ENCODE measurements at regions not wholly inside any gene's neighbourhood (a gene's known extent, or its start where the extent isn't known, plus 50 kb on each side); places are given as distances from the start of the nearest gene placed in this dataset.

DNA sequence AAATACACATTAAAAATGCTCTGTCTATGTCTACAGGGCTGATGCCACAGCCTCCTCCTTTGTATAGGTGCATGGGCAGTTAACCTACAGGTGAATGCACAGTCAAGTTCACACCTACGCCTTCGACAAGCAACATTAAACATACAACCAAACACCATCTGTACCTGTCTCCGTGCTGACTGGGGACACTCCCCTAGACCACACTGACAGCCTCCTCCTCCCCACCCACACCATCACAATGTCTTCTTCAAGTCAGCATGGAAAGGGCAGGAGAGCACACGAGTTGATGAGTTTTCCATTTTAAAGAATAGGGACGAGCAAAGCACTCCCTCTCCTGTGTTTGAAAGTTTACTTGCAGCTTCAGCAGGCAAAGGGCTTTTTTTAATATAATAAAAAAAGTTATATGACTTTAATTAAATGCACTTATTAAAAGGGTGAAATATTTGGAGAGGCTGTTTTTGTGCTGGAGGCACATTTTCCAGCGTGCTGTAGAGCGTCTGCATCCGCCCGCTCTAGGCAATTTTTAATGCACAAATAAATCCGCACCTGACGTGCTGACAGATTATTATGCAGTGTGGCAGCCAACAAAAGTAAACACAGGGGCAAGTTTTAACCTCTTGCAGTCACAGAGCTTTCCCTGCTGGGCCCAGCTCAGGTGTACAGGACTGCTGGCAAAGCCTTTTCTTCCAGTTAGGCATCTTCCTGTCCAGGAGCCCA is 367.9 kb downstream of the SOX9 start:
- in situ Hi-C loops (cut with HindIII; ENCODE audit: low pct_ligation_motif_present, low sequenced_read_pairs) = no loop called here
- DNase-seq = no peak
- TF ChIP-seq, protein P1, sequence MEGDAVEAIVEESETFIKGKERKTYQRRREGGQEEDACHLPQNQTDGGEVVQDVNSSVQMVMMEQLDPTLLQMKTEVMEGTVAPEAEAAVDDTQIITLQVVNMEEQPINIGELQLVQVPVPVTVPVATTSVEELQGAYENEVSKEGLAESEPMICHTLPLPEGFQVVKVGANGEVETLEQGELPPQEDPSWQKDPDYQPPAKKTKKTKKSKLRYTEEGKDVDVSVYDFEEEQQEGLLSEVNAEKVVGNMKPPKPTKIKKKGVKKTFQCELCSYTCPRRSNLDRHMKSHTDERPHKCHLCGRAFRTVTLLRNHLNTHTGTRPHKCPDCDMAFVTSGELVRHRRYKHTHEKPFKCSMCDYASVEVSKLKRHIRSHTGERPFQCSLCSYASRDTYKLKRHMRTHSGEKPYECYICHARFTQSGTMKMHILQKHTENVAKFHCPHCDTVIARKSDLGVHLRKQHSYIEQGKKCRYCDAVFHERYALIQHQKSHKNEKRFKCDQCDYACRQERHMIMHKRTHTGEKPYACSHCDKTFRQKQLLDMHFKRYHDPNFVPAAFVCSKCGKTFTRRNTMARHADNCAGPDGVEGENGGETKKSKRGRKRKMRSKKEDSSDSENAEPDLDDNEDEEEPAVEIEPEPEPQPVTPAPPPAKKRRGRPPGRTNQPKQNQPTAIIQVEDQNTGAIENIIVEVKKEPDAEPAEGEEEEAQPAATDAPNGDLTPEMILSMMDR (IDR thresholded peaks at IDR 0.05; ENCODE audit: low read depth, low read length, missing control alignments) = no peak
- Histone ChIP-seq H3K36me3 (replicated peaks) (no peaks in the 10 kb centered on the region), H3K27me3 (replicated peaks) (no peaks in the 10 kb centered on the region), H3K4me3 (ENCODE audit: low read depth, low read length) (no peak overlapping the region), H3K27ac (no peak overlapping the region)

GRCh38 chr17:72489272-72489641 is 368.4 kb downstream of the SOX9 start:
- no peak for DNase-seq
- Histone ChIP-seq H3K4me3 (ENCODE audit: low read depth, low read length) (no peak overlapping the region), H3K27ac (no peak overlapping the region), H3K27me3 (replicated peaks) (no peaks in the 10 kb centered on the region), H3K36me3 (replicated peaks) (no peaks in the 10 kb centered on the region)
- in situ Hi-C loops (cut with HindIII; ENCODE audit: low pct_ligation_motif_present, low sequenced_read_pairs) = no loop called here
- TF ChIP-seq, protein P1 (IDR thresholded peaks at IDR 0.05; ENCODE audit: low read depth, low read length, missing control alignments) = no peak

- TF ChIP-seq, protein P1 (IDR thresholded peaks at IDR 0.05; ENCODE audit: low read depth, low read length, missing control alignments) = no peak
- Histone ChIP-seq H3K4me3 (ENCODE audit: low read depth, low read length) (no peak overlapping the region), H3K27ac (no peak overlapping the region), H3K36me3 (replicated peaks) (no peaks in the 10 kb centered on the region), H3K27me3 (replicated peaks) (no peaks in the 10 kb centered on the region)
- in situ Hi-C loops (cut with HindIII; ENCODE audit: low pct_ligation_motif_present, low sequenced_read_pairs) = no loop called here
- DNase-seq = no peak
Measured at GRCh38 chr17:72491102-72491501, 370.3 kb downstream of the SOX9 start.

GRCh38 chr17:72492494-72492893 is 371.7 kb downstream of the SOX9 start:
- TF ChIP-seq, protein P1 (IDR thresholded peaks at IDR 0.05; ENCODE audit: low read depth, low read length, missing control alignments) = no peak
- in situ Hi-C loops (cut with HindIII; ENCODE audit: low pct_ligation_motif_present, low sequenced_read_pairs) = no loop called here
- DNase-seq = no peak
- no peak overlapping the region for H3K27ac ChIP-seq
- no peaks in the 10 kb centered on the region for H3K27me3 ChIP-seq (replicated peaks)
- no peak overlapping the region for H3K4me3 ChIP-seq (ENCODE audit: low read depth, low read length)
- H3K36me3 ChIP-seq (replicated peaks) = no peaks in the 10 kb centered on the region

DNA sequence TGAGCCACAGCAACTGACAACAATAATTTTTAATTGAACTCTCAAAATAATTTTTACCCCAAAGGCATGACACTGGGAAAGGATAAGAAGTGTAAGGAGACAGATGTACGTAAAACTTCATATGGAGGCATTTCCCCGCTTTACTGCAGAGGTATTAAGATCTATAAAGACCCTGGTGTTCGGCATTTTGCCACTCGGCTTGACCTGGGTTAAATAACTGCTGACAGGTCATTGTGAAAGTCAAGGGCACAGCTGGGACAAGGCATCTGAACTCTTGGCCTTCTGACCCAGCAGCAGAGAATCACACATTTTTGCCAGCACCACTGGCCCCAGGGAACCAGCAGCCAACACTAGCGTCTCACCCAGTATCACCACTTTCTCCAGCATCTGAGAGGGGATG is 372.1 kb downstream of the SOX9 start:
- TF ChIP-seq, protein P1 (IDR thresholded peaks at IDR 0.05; ENCODE audit: low read depth, low read length, missing control alignments) = no peak
- Histone ChIP-seq H3K4me3 (ENCODE audit: low read depth, low read length) (no peak overlapping the region), H3K27me3 (replicated peaks) (no peaks in the 10 kb centered on the region), H3K27ac (no peak overlapping the region), H3K36me3 (replicated peaks) (no peaks in the 10 kb centered on the region)
- no peak for DNase-seq
- in situ Hi-C loops (cut with HindIII; ENCODE audit: low pct_ligation_motif_present, low sequenced_read_pairs) = no loop called here

DNA sequence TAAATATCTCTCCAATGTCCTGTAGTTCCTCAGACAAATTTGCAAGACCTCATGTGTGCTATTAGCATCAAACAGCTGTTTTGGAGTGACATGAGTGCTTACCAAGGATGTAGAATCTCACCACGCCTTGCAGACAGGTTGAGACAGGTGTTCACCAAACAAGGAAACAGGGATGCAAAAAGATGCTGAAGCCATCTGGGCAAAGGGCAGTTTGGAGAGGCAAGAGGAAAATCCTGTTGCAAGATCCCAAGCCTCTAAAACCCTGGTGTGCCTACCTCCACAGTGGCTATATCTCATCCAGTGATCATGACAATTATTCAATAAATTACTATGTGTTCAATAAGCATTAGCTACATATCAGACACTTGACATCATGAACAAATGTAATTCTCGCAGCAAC is 373.7 kb downstream of the SOX9 start:
- Histone ChIP-seq H3K4me3 (ENCODE audit: low read depth, low read length) (no peak overlapping the region), H3K27ac (no peak overlapping the region), H3K36me3 (replicated peaks) (no peaks in the 10 kb centered on the region), H3K27me3 (replicated peaks) (no peaks in the 10 kb centered on the region)
- in situ Hi-C loops (cut with HindIII; ENCODE audit: low pct_ligation_motif_present, low sequenced_read_pairs) = no loop called here
- no peak for DNase-seq
- TF ChIP-seq, protein P1 (IDR thresholded peaks at IDR 0.05; ENCODE audit: low read depth, low read length, missing control alignments) = no peak

Measured in brain microvascular endothelial cell (primary cell).